H1 (cell line): ENCODE measurements at regions not wholly inside any gene's neighbourhood (a gene's known extent, or its start where the extent isn't known, plus 50 kb on each side); places are given as distances from the start of the nearest gene placed in this dataset.

Experiments
- CTCF ChIA-PET: fragments of 300-600 bp; sonication (Branson Sonifier 250); formaldehyde crosslinking; loops from one replicate; lab custom pipeline; 2021; ENCODE audit not compliant: partially characterized antibody; lab: Charles Lee
- POLR2A ChIA-PET: fragments of 300-600 bp; sonication (Branson Sonifier 250); formaldehyde crosslinking; loops from one replicate; lab custom pipeline; 2021; ENCODE audit warnings: inconsistent platforms; ENCODE audit not compliant: partially characterized antibody; lab: Charles Lee
- DNase-seq, 2 experiments: peaks; one replicate each; pipeline versions ENCODE4 v3.0.0 to v3.0.0-alpha.2; 2010 to 2022; ENCODE audit warnings: low spot score in 2 of 2, low read depth in 1 of 2, mixed read lengths in 1 of 2
- FAIRE-seq: peaks from 2 replicates; lab custom pipeline; 2011; peaks lifted over from hg19 to GRCh38; lab: Jason Lieb, UNC
- H2AFZ ChIP-seq: 2 replicates; pipeline ENCODE4 v1.8.1; 2012; ENCODE audit warnings: low read length, inconsistent platforms
- H2AK5ac ChIP-seq: 2 replicates; pipeline ENCODE4 v1.6.1; 2013; ENCODE audit warnings: low read depth, low read length
- H2BK120ac ChIP-seq: replicated peaks from 2 replicates; pipeline ENCODE3; 2013; ENCODE audit warnings: low read depth, low read length, inconsistent platforms
- H2BK12ac ChIP-seq: 2 replicates; pipeline ENCODE4 v1.6.1; 2013; ENCODE audit warnings: low read depth, low read length
- H2BK15ac ChIP-seq: 2 replicates; pipeline ENCODE4 v1.6.1; 2013; ENCODE audit warnings: low read length
- H2BK20ac ChIP-seq: 2 replicates; pipeline ENCODE4 v1.6.1; 2013; ENCODE audit warnings: low read length
- H2BK5ac ChIP-seq: 2 replicates; pipeline ENCODE4 v1.6.1; 2013; ENCODE audit warnings: low read depth, low read length
- H3K14ac ChIP-seq: 2 replicates; pipeline ENCODE4 v1.6.1; 2013; ENCODE audit warnings: inconsistent platforms; ENCODE audit not compliant: insufficient read length
- H3K18ac ChIP-seq: 2 replicates; pipeline ENCODE4 v1.6.1; 2013; ENCODE audit warnings: low read length; ENCODE audit errors: extremely low read depth
- H3K23ac ChIP-seq: 2 replicates; pipeline ENCODE4 v1.6.1; 2013; ENCODE audit warnings: inconsistent platforms; ENCODE audit not compliant: insufficient read length
- H3K23me2 ChIP-seq: 2 replicates; pipeline ENCODE4 v1.6.1; 2013; ENCODE audit warnings: low read depth, low read length
- H3K27ac ChIP-seq: 2 replicates; pipeline ENCODE4 v1.6.1; 2011; ENCODE audit warnings: low read depth, low read length, inconsistent platforms
- H3K27me3 ChIP-seq, 4 experiments: replicated peaks in 1 of 4; 1 replicate in 1 of 4; 2 replicates in 3 of 4; pipeline versions ENCODE4 v1.6.1 to v1.8.1; 2011 to 2013; ENCODE audit warnings: low read length in 3 of 4, mild to moderate bottlenecking in 3 of 4, inconsistent platforms in 2 of 4, mixed read lengths in 2 of 4, moderate library complexity in 1 of 4; ENCODE audit not compliant: control insufficient read depth in 3 of 4, insufficient read depth in 3 of 4; ENCODE audit errors: extremely low read depth in 1 of 4
- H3K36me3 ChIP-seq, 4 experiments: 2 replicates each; pipeline versions ENCODE4 v1.6.1 to v1.8.1; 2011 to 2013; ENCODE audit warnings: mild to moderate bottlenecking in 4 of 4, low read length in 3 of 4, moderate library complexity in 2 of 4, control low read depth in 1 of 4, inconsistent platforms in 1 of 4; ENCODE audit not compliant: insufficient read depth in 4 of 4, control insufficient read depth in 2 of 4
- H3K4ac ChIP-seq: replicated peaks from 2 replicates; pipeline ENCODE3; 2013; ENCODE audit warnings: low read length, low read depth, mixed read lengths, inconsistent platforms; ENCODE audit not compliant: insufficient read length
- H3K4me1 ChIP-seq, 4 experiments: replicated peaks in 1 of 4; 1 replicate in 1 of 4; 2 replicates in 3 of 4; pipeline versions ENCODE4 v1.6.1 to v1.8.1; 2011 to 2013; ENCODE audit warnings: low read length in 3 of 4, inconsistent platforms in 2 of 4, mixed read lengths in 1 of 4; ENCODE audit not compliant: insufficient read depth in 4 of 4, control insufficient read depth in 3 of 4
- H3K4me2 ChIP-seq, 2 experiments: 2 replicates each; pipeline versions ENCODE4 v1.6.1 to v1.8.1; 2011 to 2013; ENCODE audit warnings: low read depth in 2 of 2, low read length in 2 of 2, control low read depth in 1 of 2, inconsistent platforms in 1 of 2, mild to moderate bottlenecking in 1 of 2; ENCODE audit not compliant: insufficient read depth in 1 of 2
- H3K4me3 ChIP-seq, 4 experiments: fragments of 200-600, 300-600 bp in 1 of 4; sonication (generic), shearing (Covaris generic), sonication (Bioruptor Twin) in 1 of 4; 2 replicates each; pipeline versions ENCODE4 v1.5.1 to v1.8.1; 2011 to 2016; ENCODE audit warnings: low read length in 4 of 4, low read depth in 3 of 4, control low read depth in 2 of 4, inconsistent platforms in 2 of 4, mild to moderate bottlenecking in 2 of 4, mixed read lengths in 1 of 4, moderate library complexity in 1 of 4; ENCODE audit not compliant: insufficient read depth in 2 of 4; ENCODE audit errors: extremely low read depth in 1 of 4
- H3K56ac ChIP-seq: replicated peaks from 2 replicates; pipeline ENCODE3; 2013; ENCODE audit warnings: low read depth, mild to moderate bottlenecking, mixed read lengths, low read length, inconsistent platforms; ENCODE audit not compliant: insufficient read length
- H3K79me1 ChIP-seq: 2 replicates; pipeline ENCODE4 v1.6.1; 2013; ENCODE audit warnings: low read depth, low read length, control low read depth
- H3K79me2 ChIP-seq, 2 experiments: 2 replicates each; pipeline versions ENCODE4 v1.6.1 to v1.8.1; 2012 to 2013; ENCODE audit warnings: low read length in 2 of 2, mild to moderate bottlenecking in 2 of 2, inconsistent platforms in 1 of 2; ENCODE audit not compliant: insufficient read depth in 2 of 2, control insufficient read depth in 1 of 2
- H3K9ac ChIP-seq, 4 experiments: replicated peaks in 1 of 4; 1 replicate in 1 of 4; 2 replicates in 3 of 4; pipeline versions ENCODE4 v1.6.1 to v1.8.1; 2011 to 2013; ENCODE audit warnings: low read depth in 3 of 4, low read length in 3 of 4, control low read depth in 2 of 4, mild to moderate bottlenecking in 2 of 4, moderate library complexity in 2 of 4, inconsistent platforms in 1 of 4; ENCODE audit errors: extremely low read depth in 1 of 4
- H3K9me3 ChIP-seq, 2 experiments: 2 replicates each; pipeline versions ENCODE4 v1.6.1 to v1.8.1; 2012 to 2013; ENCODE audit warnings: mild to moderate bottlenecking in 2 of 2, moderate library complexity in 2 of 2, control low read depth in 1 of 2, inconsistent platforms in 1 of 2, low read depth in 1 of 2, low read length in 1 of 2, mixed read lengths in 1 of 2; ENCODE audit not compliant: insufficient read depth in 2 of 2
- H4K20me1 ChIP-seq, 2 experiments: replicated peaks in 1 of 2; 2 replicates each; pipeline versions ENCODE3 to v1.8.1; 2011 to 2013; ENCODE audit warnings: inconsistent platforms in 2 of 2, low read length in 2 of 2, mild to moderate bottlenecking in 1 of 2; ENCODE audit not compliant: insufficient read depth in 2 of 2, control insufficient read depth in 1 of 2
- H4K5ac ChIP-seq: 2 replicates; pipeline ENCODE4 v1.6.1; 2013; ENCODE audit warnings: low read length, low read depth, mixed read lengths, inconsistent platforms; ENCODE audit not compliant: insufficient read length
- H4K8ac ChIP-seq: 2 replicates; pipeline ENCODE4 v1.8.0; 2013; ENCODE audit warnings: mild to moderate bottlenecking, moderate library complexity, low read length, inconsistent platforms; ENCODE audit not compliant: insufficient read depth; ENCODE audit errors: extremely low read depth
- H4K91ac ChIP-seq: replicated peaks from 2 replicates; pipeline ENCODE3; 2013; ENCODE audit warnings: low read length, mixed read lengths, inconsistent platforms; ENCODE audit not compliant: insufficient read length
- BACH1 ChIP-seq: IDR thresholded peaks from 2 replicates; pipeline ENCODE4 v1.6.1; 2012; ENCODE audit warnings: low read length, improper control_type of control experiment
- BCL11A ChIP-seq, 2 experiments: IDR thresholded peaks; one replicate each; pipeline ENCODE4 v1.6.1; 2011; ENCODE audit warnings: low read depth in 2 of 2, low read length in 2 of 2, mild to moderate bottlenecking in 2 of 2
- CHD2 ChIP-seq: IDR thresholded peaks from 2 replicates; pipeline ENCODE4 v1.6.1; 2012; ENCODE audit warnings: low read length, improper control_type of control experiment
- CREB1 ChIP-seq: IDR thresholded peaks from 2 replicates; pipeline ENCODE4 v1.6.1; 2012; ENCODE audit warnings: inconsistent platforms
- CTBP2 ChIP-seq: IDR thresholded peaks from 2 replicates; pipeline ENCODE4 v1.7.0; 2011; ENCODE audit warnings: borderline replicate concordance, mild to moderate bottlenecking, moderate library complexity, mixed read lengths, low read length; ENCODE audit not compliant: insufficient read depth, insufficient read length
- FOSL1 ChIP-seq: IDR thresholded peaks from 2 replicates; pipeline ENCODE4 v1.6.1; 2011; ENCODE audit warnings: mild to moderate bottlenecking, low read depth, low read length, moderate library complexity; ENCODE audit not compliant: insufficient read depth
- NANOG ChIP-seq: IDR thresholded peaks from 2 replicates; pipeline ENCODE4 v1.6.1; 2011; ENCODE audit warnings: low read length, low read depth, mild to moderate bottlenecking, inconsistent platforms; ENCODE audit not compliant: insufficient read depth, poor library complexity, severe bottlenecking
- NRF1 ChIP-seq: IDR thresholded peaks from 2 replicates; pipeline ENCODE4 v1.6.1; 2011; ENCODE audit warnings: mild to moderate bottlenecking, low read depth, low read length, improper control_type of control experiment
- POLR2A ChIP-seq, 2 experiments: IDR thresholded peaks; 1 replicate in 1 of 2; 2 replicates in 1 of 2; pipeline ENCODE4 v1.6.1; 2011; ENCODE audit warnings: low read depth in 2 of 2, low read length in 2 of 2, mild to moderate bottlenecking in 2 of 2; ENCODE audit errors: control extremely low read depth in 1 of 2
- POU5F1 ChIP-seq: IDR thresholded peaks from 2 replicates; pipeline ENCODE4 v1.6.1; 2011; ENCODE audit warnings: low read depth, mild to moderate bottlenecking, low read length, moderate library complexity
- SIRT6 ChIP-seq: IDR thresholded peaks from one replicate; pipeline ENCODE4 v1.7.1; 2012; ENCODE audit warnings: low read length, inconsistent platforms
- SP4 ChIP-seq: IDR thresholded peaks from 2 replicates; pipeline ENCODE4 v1.6.1; 2012; ENCODE audit warnings: low read length, inconsistent platforms
- TCF12 ChIP-seq: IDR thresholded peaks from 2 replicates; pipeline ENCODE4 v1.6.1; 2011; ENCODE audit warnings: low read depth, mild to moderate bottlenecking, low read length
- TEAD4 ChIP-seq: IDR thresholded peaks from 2 replicates; pipeline ENCODE4 v1.6.1; 2012; ENCODE audit warnings: low read depth, low read length, inconsistent platforms, mixed read lengths
- USF2 ChIP-seq: IDR thresholded peaks from 2 replicates; pipeline ENCODE4 v1.6.1; 2011; ENCODE audit warnings: low read length, improper control_type of control experiment
- YY1 ChIP-seq: IDR thresholded peaks from 2 replicates; pipeline ENCODE4 v1.6.1; 2011; ENCODE audit warnings: low read depth, mild to moderate bottlenecking, low read length
- WGBS, 2 experiments: shearing (Covaris generic) in 1 of 2; methylation state at CpG; one replicate each; pipeline versions ENCODE4 v1.1.6 to v1.1.7; 2013 to 2015; ENCODE audit warnings: low lambda C conversion rate in 2 of 2, mixed read lengths in 2 of 2, inconsistent platforms in 1 of 2, low coverage in 1 of 2, missing lambda C conversion rate in 1 of 2; ENCODE audit not compliant: insufficient replicate concordance in 2 of 2, insufficient coverage in 1 of 2, insufficient read length in 1 of 2; ENCODE audit errors: extremely low coverage in 1 of 2, missing lambda C conversion rate in 1 of 2; 5-methylcytosine and 5-hydroxymethylcytosine counted together

- no peak overlapping the region for H2AFZ ChIP-seq
- peak overlapping the region; percentile 66 for H4K91ac ChIP-seq
Observed at GRCh38 chr6:167446046-167446445, 121.2 kb downstream of the TTLL2 start.

More at GRCh38 chr6:167446046-167446445, 121.2 kb downstream of the TTLL2 start:
- Histone ChIP-seq H3K9me3 (no peaks in the 10 kb centered on the region), H3K23ac (no peak overlapping the region), H2BK20ac (peak overlapping the region; percentile 98; the same call in 1 of the 2 replicates), H3K79me1 (no peaks in the 10 kb centered on the region), H3K23me2 (no peaks in the 10 kb centered on the region), H3K4ac (no peak overlapping the region)
- DNase-seq, result no peak
- POLR2A ChIA-PET, result interaction anchor here (0.8 to 1.6 kb wide), 4 partner anchors 11 to 233 kb away, joined by 3 read pairs; no protein-coding TSS in a partner anchor
- TF ChIP-seq POU5F1, result no peak
- TF ChIP-seq TCF12, result no peak
- TF ChIP-seq NANOG, result no peak
- no peak for TF ChIP-seq POLR2A (IDR thresholded peaks at IDR 0.05; ENCODE audit: control extremely low read depth in 1 of 2, low read depth in 2 of 2, low read length in 2 of 2)
- no peak for TF ChIP-seq YY1
- TF ChIP-seq BCL11A (IDR thresholded peaks at IDR 0.05; ENCODE audit: low read depth in 2 of 2, low read length in 2 of 2), result no peak
- TF ChIP-seq TEAD4, result no peak
- TF ChIP-seq NRF1, result no peak
- TF ChIP-seq CREB1, result no peak
- TF ChIP-seq FOSL1, result no peak
- no peak for TF ChIP-seq CTBP2
- TF ChIP-seq SP4, result no peak
- TF ChIP-seq CHD2, result no peak
- no peak for TF ChIP-seq SIRT6
- TF ChIP-seq BACH1, result no peak
- TF ChIP-seq USF2, result no peak
- TF ChIP-seq, all 59 proteins: peak for 0
- Histone ChIP-seq H4K5ac (no peak overlapping the region), H4K20me1 (no peaks in the 10 kb centered on the region), H3K56ac (no peak overlapping the region), H3K4me2 (no peak overlapping the region), H2BK15ac (no peak overlapping the region), H3K36me3 (no peaks in the 10 kb centered on the region), H2BK12ac (peak overlapping the region; percentile 97), H3K79me2 (no peaks in the 10 kb centered on the region), H3K14ac (no peak overlapping the region), H2BK5ac (0 out of 2 replicates have a peak overlapping the region, but pooled peaks have one; percentile 81), H3K18ac (no peak overlapping the region), H2BK120ac (no peak overlapping the region), H3K27me3 (no peaks in the 10 kb centered on the region), H4K8ac (no peak overlapping the region), H3K4me1 (peaks cover 17 to 31% (median 24%) of the 10 kb centered on the region in 4 experiments), H3K27ac (no peak overlapping the region), H2AK5ac (no peak overlapping the region), H3K9ac (no peak overlapping the region), H3K4me3 (no peak overlapping the region)
- CTCF ChIA-PET, result interaction anchor here (0.9 to 1.3 kb wide), 4 partner anchors 9 to 41 kb away, joined by 3 read pairs; no protein-coding TSS in a partner anchor
- no peak for FAIRE-seq
- 73% methylated on average over 8 of the region's 8 CpGs; no CpG with 5 or more reads in 1 of the 2 experiments for WGBS, 2 experiments
